ENCODE measurements at regions not wholly inside any gene's neighbourhood (a gene's known extent, or its start where the extent isn't known, plus 50 kb on each side); places are given as distances from the start of the nearest gene placed in this dataset.
A peak's percentile ranks its signal among the peaks of the same experiment; 100 is the strongest.

DNA sequence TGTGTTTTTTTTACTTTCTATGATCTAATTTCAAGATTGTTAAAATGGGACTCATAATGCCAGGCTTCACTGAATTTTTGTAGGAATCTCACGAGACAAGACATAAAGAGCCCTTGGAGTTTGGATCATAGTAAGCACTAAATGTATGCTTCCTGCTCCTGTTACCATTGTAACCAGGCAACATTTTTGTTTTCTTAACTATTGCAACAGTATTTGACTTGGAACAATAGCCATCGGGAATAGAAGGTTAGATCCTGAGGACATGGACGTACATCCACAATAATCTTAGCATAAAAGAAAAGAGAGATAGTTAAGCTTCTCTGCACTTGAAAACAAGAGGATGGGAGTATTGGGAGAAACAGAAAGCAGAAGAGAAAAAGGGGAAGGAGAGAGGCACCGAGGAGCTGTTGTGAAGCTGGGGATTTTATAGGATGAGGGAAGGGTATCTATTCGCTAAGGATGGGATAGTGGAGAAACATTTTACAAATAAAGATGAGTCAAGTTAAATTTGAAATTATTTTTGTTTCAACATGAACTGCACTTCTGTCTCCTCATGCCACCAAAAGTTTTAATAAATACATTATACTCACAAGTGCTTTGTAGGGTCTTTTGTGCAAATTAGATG is 131.4 kb downstream of the TMCO5A start:
- no peak for ATAC-seq (ENCODE audit: low FRiP score)
- no peak for DNase-seq (ENCODE audit: low spot score)
- TF ChIP-seq CTCF (IDR thresholded peaks at IDR 0.05), result no peak

DNA sequence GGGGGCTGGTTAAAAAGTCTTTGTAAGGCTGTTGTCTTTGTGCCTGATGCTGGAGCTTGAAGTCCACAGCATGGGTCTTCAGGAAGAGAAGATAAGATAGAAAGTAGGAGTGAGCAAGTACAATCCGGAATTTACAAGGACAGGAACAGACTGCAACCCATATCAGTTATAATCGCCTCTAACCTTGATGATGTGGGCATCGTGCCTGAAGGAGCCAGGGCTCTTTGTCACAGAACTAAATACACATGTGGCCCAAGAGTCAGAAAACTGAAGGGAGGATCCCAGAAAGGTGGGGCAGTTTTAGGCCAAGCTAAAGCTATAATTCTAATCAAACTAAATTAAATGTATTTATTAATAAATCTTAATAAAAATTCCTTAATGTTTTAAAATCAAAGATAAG is 132.2 kb downstream of the TMCO5A start:
- TF ChIP-seq CTCF (IDR thresholded peaks at IDR 0.05), result no peak
- no peak for DNase-seq (ENCODE audit: low spot score)
- ATAC-seq (ENCODE audit: low FRiP score), result no peak

DNA sequence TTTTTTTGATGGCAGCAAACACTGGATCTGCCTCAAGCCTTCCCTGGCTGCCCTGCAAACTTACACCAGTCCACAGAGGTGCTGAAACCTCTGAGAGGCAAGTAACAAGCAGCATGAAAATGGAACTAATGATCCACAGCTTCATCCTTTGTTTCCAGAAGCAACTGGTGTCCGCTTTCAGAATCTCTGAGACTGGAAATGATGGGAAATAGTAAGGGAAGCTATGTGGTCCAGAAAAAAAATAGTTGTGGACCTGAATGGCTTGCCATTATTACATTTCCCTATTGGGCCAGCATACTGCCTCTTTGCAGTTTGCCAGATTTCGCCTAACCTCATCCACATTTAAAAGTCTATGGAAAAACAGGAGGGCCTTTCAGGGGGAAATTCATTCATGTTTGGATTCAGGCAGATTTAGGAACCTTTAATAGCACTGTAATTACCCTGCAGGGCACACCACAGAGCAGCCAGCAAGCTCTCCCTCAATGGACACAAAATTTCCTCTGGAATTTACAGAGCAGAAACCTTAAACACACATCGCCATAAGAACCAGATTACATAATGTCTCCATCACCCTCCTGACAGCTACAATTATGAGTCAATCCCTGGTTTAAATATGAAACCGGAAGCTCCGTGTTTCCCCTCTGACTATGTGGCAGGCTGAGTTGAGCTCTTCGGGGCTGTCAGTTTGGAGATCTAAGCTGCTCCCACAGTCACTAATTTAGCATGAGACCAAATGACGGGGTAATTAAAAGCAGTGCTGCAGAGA is 134.4 kb downstream of the TMCO5A start:
- no peak for DNase-seq (ENCODE audit: low spot score)
- TF ChIP-seq CTCF (IDR thresholded peaks at IDR 0.05), result no peak
- peak; percentile 73 for ATAC-seq (ENCODE audit: low FRiP score)

GRCh38 chr15:38069511-38070011 is 135.1 kb downstream of the TMCO5A start:
- DNase-seq (ENCODE audit: low spot score), result no peak
- ATAC-seq (ENCODE audit: low FRiP score), result peak; percentile 77
- TF ChIP-seq CTCF (IDR thresholded peaks at IDR 0.05), result no peak

- no peak for TF ChIP-seq CTCF (IDR thresholded peaks at IDR 0.05)
- ATAC-seq (ENCODE audit: low FRiP score), result no peak
- DNase-seq (ENCODE audit: low spot score), result no peak
Observed at GRCh38 chr15:38070778-38071177, 136.3 kb downstream of the TMCO5A start.

- DNase-seq (ENCODE audit: low spot score) (no peak), ATAC-seq (ENCODE audit: low FRiP score) (no peak)
- TF ChIP-seq CTCF (IDR thresholded peaks at IDR 0.05), result no peak
Observed at GRCh38 chr15:38071211-38071972, 137.0 kb downstream of the TMCO5A start.

Measured in omental fat pad (tissue), 3 donors.